ENCODE measurements at regions not wholly inside any gene's neighbourhood (a gene's known extent, or its start where the extent isn't known, plus 50 kb on each side); places are given as distances from the start of the nearest gene placed in this dataset.

GRCh38 chr10:91126471-91126870 is 94.0 kb upstream of the PCGF5 start:
- Histone ChIP-seq H3K27ac (ENCODE audit: low read length) (no peak overlapping the region), H3K9me3 (ENCODE audit: control insufficient read depth, low read depth, low read length) (no peaks in the 10 kb centered on the region), H3K4me3 (ENCODE audit: low read length) (no peak overlapping the region), H3K4me1 (ENCODE audit: control insufficient read depth, low read depth, low read length) (no peaks in the 10 kb centered on the region), H3K27me3 (ENCODE audit: control insufficient read depth, insufficient read depth, low read length) (no peaks in the 10 kb centered on the region), H3K9ac (ENCODE audit: low read length) (no peak overlapping the region), H3K36me3 (ENCODE audit: control insufficient read depth, low read depth, low read length) (no peaks in the 10 kb centered on the region)

GRCh38 chr10:91127341-91128082 is 93.0 kb upstream of the PCGF5 start:
- H3K27me3 ChIP-seq (ENCODE audit: control insufficient read depth, insufficient read depth, low read length), result no peaks in the 10 kb centered on the region
- no peak overlapping the region for H3K4me3 ChIP-seq (ENCODE audit: low read length)
- H3K36me3 ChIP-seq (ENCODE audit: control insufficient read depth, low read depth, low read length), result no peaks in the 10 kb centered on the region
- no peaks in the 10 kb centered on the region for H3K9me3 ChIP-seq (ENCODE audit: control insufficient read depth, low read depth, low read length)
- no peak overlapping the region for H3K27ac ChIP-seq (ENCODE audit: low read length)
- no peaks in the 10 kb centered on the region for H3K4me1 ChIP-seq (ENCODE audit: control insufficient read depth, low read depth, low read length)
- no peak overlapping the region for H3K9ac ChIP-seq (ENCODE audit: low read length)

DNA sequence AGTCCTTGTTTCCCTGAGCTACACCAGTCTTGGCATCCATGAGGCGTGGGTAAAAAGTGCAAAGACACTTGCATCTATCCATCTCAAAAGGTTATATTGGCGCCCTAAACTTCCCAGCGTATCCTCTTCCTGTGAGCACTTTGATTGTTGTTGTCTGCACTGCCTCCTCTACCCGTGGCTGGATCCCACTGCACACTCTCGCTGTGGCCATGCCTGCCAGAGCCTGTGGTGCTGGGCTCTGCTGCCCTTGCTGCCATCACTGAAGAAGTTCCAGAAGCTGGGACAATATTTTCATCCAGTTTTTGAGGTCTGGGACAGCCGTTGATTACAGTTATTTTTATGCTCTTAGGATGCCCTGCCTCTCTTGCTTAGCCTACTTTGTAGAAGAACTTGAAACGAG is 85.3 kb upstream of the PCGF5 start:
- no peaks in the 10 kb centered on the region for H3K9me3 ChIP-seq (ENCODE audit: control insufficient read depth, low read depth, low read length)
- H3K4me1 ChIP-seq (ENCODE audit: control insufficient read depth, low read depth, low read length), result no peaks in the 10 kb centered on the region
- H3K27ac ChIP-seq (ENCODE audit: low read length), result no peak overlapping the region
- H3K27me3 ChIP-seq (ENCODE audit: control insufficient read depth, insufficient read depth, low read length), result no peaks in the 10 kb centered on the region
- no peaks in the 10 kb centered on the region for H3K36me3 ChIP-seq (ENCODE audit: control insufficient read depth, low read depth, low read length)
- no peak overlapping the region for H3K4me3 ChIP-seq (ENCODE audit: low read length)
- no peak overlapping the region for H3K9ac ChIP-seq (ENCODE audit: low read length)

DNA sequence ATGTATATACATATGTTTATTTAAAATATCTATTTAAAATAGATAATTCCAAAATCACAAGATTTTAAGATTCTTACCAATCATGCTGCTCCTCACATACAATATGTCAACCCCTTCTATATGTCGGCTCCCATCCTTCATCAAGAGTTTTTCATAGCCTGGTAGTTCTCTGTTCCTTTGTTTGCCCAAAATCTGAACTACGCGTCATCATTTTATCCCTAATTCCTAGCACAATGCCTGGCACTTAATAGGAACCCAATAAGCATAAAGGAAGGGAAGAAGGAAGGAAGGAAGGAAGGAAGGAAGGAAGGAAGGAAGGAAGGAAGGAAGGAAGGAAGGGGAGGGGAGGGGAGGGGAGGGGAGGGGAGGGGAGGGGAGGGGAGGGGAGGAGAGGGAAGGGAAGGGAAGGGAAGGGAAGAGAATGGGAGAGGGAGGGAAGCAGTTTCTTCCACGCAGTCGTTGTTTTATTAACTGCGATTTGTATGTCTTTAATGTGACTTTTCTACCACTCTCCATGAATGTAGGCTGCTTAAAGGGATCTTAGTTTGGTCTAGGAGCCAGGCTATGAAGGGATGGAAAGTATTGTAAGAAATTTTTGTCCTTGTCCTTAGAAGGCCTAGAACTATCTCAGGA is 83.3 kb upstream of the PCGF5 start:
- no peaks in the 10 kb centered on the region for H3K9me3 ChIP-seq (ENCODE audit: control insufficient read depth, low read depth, low read length)
- H3K9ac ChIP-seq (ENCODE audit: low read length), result no peak overlapping the region
- H3K36me3 ChIP-seq (ENCODE audit: control insufficient read depth, low read depth, low read length), result no peaks in the 10 kb centered on the region
- no peak overlapping the region for H3K4me3 ChIP-seq (ENCODE audit: low read length)
- no peaks in the 10 kb centered on the region for H3K27me3 ChIP-seq (ENCODE audit: control insufficient read depth, insufficient read depth, low read length)
- H3K27ac ChIP-seq (ENCODE audit: low read length), result no peak overlapping the region
- H3K4me1 ChIP-seq (ENCODE audit: control insufficient read depth, low read depth, low read length), result no peaks in the 10 kb centered on the region

GRCh38 chr10:91137822-91138221 is 82.6 kb upstream of the PCGF5 start:
- H3K9me3 ChIP-seq (ENCODE audit: control insufficient read depth, low read depth, low read length), result no peaks in the 10 kb centered on the region
- H3K27me3 ChIP-seq (ENCODE audit: control insufficient read depth, insufficient read depth, low read length), result no peaks in the 10 kb centered on the region
- no peaks in the 10 kb centered on the region for H3K36me3 ChIP-seq (ENCODE audit: control insufficient read depth, low read depth, low read length)
- no peak overlapping the region for H3K4me3 ChIP-seq (ENCODE audit: low read length)
- no peaks in the 10 kb centered on the region for H3K4me1 ChIP-seq (ENCODE audit: control insufficient read depth, low read depth, low read length)
- H3K27ac ChIP-seq (ENCODE audit: low read length), result no peak overlapping the region
- H3K9ac ChIP-seq (ENCODE audit: low read length), result no peak overlapping the region

DNA sequence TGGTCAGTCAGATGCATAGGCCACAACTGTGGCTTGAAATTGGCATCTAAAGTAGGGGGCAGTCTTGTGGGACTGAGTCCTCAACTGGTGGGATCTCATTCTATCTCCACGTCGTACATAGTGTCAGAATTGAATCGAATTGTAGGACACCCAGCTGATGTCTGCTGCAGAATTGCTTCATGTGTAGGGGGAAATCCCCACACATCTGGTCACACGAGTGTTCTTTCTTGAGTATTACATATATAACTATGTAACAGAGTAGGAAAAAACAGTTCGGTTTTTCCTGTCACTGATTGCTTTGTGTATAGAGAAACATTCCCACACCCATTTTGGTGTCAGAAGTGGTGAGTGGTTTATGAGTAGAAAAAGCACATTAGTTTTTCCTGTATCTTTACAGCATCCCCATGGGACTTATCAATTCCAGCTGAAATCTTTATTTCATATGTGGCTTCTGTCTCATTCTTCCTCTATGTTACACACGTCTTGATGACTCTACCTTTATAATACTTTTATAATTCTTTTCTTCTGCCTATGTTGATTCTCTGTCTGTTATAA is 79.4 kb upstream of the PCGF5 start:
- no peaks in the 10 kb centered on the region for H3K36me3 ChIP-seq (ENCODE audit: control insufficient read depth, low read depth, low read length)
- H3K4me1 ChIP-seq (ENCODE audit: control insufficient read depth, low read depth, low read length), result no peaks in the 10 kb centered on the region
- H3K27me3 ChIP-seq (ENCODE audit: control insufficient read depth, insufficient read depth, low read length), result no peaks in the 10 kb centered on the region
- no peak overlapping the region for H3K27ac ChIP-seq (ENCODE audit: low read length)
- H3K4me3 ChIP-seq (ENCODE audit: low read length), result no peak overlapping the region
- H3K9ac ChIP-seq (ENCODE audit: low read length), result no peak overlapping the region
- no peaks in the 10 kb centered on the region for H3K9me3 ChIP-seq (ENCODE audit: control insufficient read depth, low read depth, low read length)

- H3K27ac ChIP-seq (ENCODE audit: low read length), result no peak overlapping the region
Observed at GRCh38 chr10:91144961-91145360, 75.5 kb upstream of the PCGF5 start.

DNA sequence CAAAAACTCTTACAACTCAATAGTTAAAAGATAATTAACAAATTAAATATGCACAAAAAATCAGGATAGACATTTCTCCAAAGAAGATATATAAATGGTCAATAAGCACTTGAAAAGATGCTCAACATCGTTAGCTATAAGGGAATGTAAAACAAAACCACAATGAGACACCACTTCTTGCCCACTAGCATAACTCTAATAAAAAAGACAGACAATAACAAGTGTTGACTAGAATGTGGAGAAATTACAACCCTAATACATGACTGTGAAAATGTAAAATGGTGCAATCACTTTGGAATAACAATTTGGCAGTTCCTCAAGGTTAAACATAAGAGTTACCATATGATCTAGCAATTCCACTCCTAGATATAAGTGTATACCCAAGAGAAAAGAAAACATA is 74.3 kb upstream of the PCGF5 start:
- H3K27me3 ChIP-seq (ENCODE audit: control insufficient read depth, insufficient read depth, low read length), result no peaks in the 10 kb centered on the region
- no peak overlapping the region for H3K4me3 ChIP-seq (ENCODE audit: low read length)
- no peak overlapping the region for H3K9ac ChIP-seq (ENCODE audit: low read length)
- H3K27ac ChIP-seq (ENCODE audit: low read length), result no peak overlapping the region
- H3K9me3 ChIP-seq (ENCODE audit: control insufficient read depth, low read depth, low read length), result no peaks in the 10 kb centered on the region
- no peaks in the 10 kb centered on the region for H3K36me3 ChIP-seq (ENCODE audit: control insufficient read depth, low read depth, low read length)
- no peaks in the 10 kb centered on the region for H3K4me1 ChIP-seq (ENCODE audit: control insufficient read depth, low read depth, low read length)

More at GRCh38 chr10:91144961-91145360, 75.5 kb upstream of the PCGF5 start:
- Histone ChIP-seq H3K4me1 (ENCODE audit: control insufficient read depth, low read depth, low read length) (no peaks in the 10 kb centered on the region), H3K9me3 (ENCODE audit: control insufficient read depth, low read depth, low read length) (no peaks in the 10 kb centered on the region), H3K4me3 (ENCODE audit: low read length) (no peak overlapping the region), H3K36me3 (ENCODE audit: control insufficient read depth, low read depth, low read length) (no peaks in the 10 kb centered on the region), H3K9ac (ENCODE audit: low read length) (no peak overlapping the region), H3K27me3 (ENCODE audit: control insufficient read depth, insufficient read depth, low read length) (no peaks in the 10 kb centered on the region)

GRCh38 chr10:91149550-91149949 is 70.9 kb upstream of the PCGF5 start:
- Histone ChIP-seq H3K27ac (ENCODE audit: low read length) (no peak overlapping the region), H3K36me3 (ENCODE audit: control insufficient read depth, low read depth, low read length) (no peaks in the 10 kb centered on the region), H3K9me3 (ENCODE audit: control insufficient read depth, low read depth, low read length) (no peaks in the 10 kb centered on the region), H3K27me3 (ENCODE audit: control insufficient read depth, insufficient read depth, low read length) (no peaks in the 10 kb centered on the region), H3K9ac (ENCODE audit: low read length) (no peak overlapping the region), H3K4me3 (ENCODE audit: low read length) (no peak overlapping the region), H3K4me1 (ENCODE audit: control insufficient read depth, low read depth, low read length) (no peaks in the 10 kb centered on the region)

DNA sequence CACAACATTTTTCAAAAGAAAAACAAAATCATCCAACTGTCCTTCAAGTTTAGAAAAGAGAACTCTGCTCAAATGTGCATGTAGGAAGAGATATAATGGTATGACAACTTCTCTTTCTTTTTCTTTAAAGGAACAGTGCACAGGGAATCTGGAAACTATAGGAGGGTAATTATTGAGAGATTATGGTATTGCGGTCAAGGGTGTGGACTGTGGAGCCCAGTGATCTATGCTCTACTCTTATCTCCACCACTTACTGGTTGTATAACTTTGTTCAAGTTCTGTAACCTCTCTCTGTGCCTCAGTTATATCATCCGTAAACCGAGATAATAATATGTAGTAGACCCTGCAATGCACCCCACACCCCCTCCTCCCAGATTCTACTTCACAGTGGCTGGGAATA is 69.8 kb upstream of the PCGF5 start:
- Histone ChIP-seq H3K36me3 (ENCODE audit: control insufficient read depth, low read depth, low read length) (no peaks in the 10 kb centered on the region), H3K27ac (ENCODE audit: low read length) (no peak overlapping the region), H3K9ac (ENCODE audit: low read length) (no peak overlapping the region), H3K4me3 (ENCODE audit: low read length) (no peak overlapping the region), H3K9me3 (ENCODE audit: control insufficient read depth, low read depth, low read length) (no peaks in the 10 kb centered on the region), H3K4me1 (ENCODE audit: control insufficient read depth, low read depth, low read length) (no peaks in the 10 kb centered on the region), H3K27me3 (ENCODE audit: control insufficient read depth, insufficient read depth, low read length) (no peaks in the 10 kb centered on the region)

- Histone ChIP-seq H3K27me3 (ENCODE audit: control insufficient read depth, insufficient read depth, low read length) (peaks cover 3% of the 10 kb centered on the region), H3K9me3 (ENCODE audit: control insufficient read depth, low read depth, low read length) (no peaks in the 10 kb centered on the region), H3K27ac (ENCODE audit: low read length) (no peak overlapping the region), H3K4me1 (ENCODE audit: control insufficient read depth, low read depth, low read length) (no peaks in the 10 kb centered on the region), H3K4me3 (ENCODE audit: low read length) (no peak overlapping the region), H3K9ac (ENCODE audit: low read length) (no peak overlapping the region), H3K36me3 (ENCODE audit: control insufficient read depth, low read depth, low read length) (no peaks in the 10 kb centered on the region)
Observed at GRCh38 chr10:91153508-91153907, 67.0 kb upstream of the PCGF5 start.

DNA sequence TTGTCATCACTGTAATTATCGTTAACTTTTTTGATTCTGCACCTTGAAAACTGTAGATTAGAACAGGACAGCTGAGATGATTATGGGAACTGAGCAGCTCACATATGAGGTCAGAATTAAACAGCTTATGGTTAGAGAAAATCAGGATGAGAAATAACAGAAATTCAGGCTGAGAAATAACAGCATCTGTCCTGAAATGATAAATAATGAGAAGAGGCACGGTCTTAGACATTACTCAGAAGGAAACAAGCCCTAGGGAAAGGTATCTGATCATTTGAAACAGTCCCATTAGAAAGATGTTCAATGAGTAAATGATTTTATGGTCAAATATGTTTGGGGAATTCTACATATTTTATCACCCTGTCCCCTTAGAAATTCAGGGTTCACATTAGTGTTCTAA is 65.6 kb upstream of the PCGF5 start:
- H3K9me3 ChIP-seq (ENCODE audit: control insufficient read depth, low read depth, low read length), result no peaks in the 10 kb centered on the region
- H3K9ac ChIP-seq (ENCODE audit: low read length), result no peak overlapping the region
- no peaks in the 10 kb centered on the region for H3K36me3 ChIP-seq (ENCODE audit: control insufficient read depth, low read depth, low read length)
- H3K27me3 ChIP-seq (ENCODE audit: control insufficient read depth, insufficient read depth, low read length), result peaks cover 10% of the 10 kb centered on the region
- H3K4me3 ChIP-seq (ENCODE audit: low read length), result no peak overlapping the region
- no peaks in the 10 kb centered on the region for H3K4me1 ChIP-seq (ENCODE audit: control insufficient read depth, low read depth, low read length)
- H3K27ac ChIP-seq (ENCODE audit: low read length), result no peak overlapping the region

All from iPS-18a (cell line).